ENCODE measurements at regions not wholly inside any gene's neighbourhood (a gene's known extent, or its start where the extent isn't known, plus 50 kb on each side); places are given as distances from the start of the nearest gene placed in this dataset.

DNA sequence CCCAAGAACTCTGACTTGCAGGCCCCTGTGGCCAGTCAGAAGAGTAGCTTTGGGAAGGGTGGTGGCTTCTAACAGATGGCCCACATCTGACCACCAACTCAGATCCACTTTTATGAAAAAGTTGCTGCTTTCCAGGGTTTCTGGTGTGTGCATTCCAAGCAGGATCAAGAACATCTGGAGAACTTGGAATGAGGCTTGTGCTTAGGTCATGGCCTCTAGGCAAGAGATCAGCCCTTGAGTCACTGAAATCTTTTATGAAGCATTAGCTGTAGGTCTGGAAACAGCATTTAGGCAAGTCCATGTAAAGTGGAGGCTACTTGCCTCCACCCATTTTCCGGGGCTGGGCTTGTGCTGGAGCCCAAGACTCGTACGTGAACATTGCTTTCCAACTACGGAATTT is 433.3 kb downstream of the SH3GL2 start:
- Histone ChIP-seq H3K27ac (ENCODE audit: low read depth, low read length) (no peak overlapping the region), H3K36me3 (ENCODE audit: insufficient read depth, low read length) (no peaks in the 10 kb centered on the region), H3K9me3 (ENCODE audit: low read length) (no peaks in the 10 kb centered on the region), H3K9ac (ENCODE audit: low read length) (no peak overlapping the region), H3K4me3 (ENCODE audit: low read depth in 1 of 2, low read length in 2 of 2) (no peak overlapping the region), H3K4me1 (ENCODE audit: insufficient read depth, low read length) (no peaks in the 10 kb centered on the region), H3K27me3 (ENCODE audit: control insufficient read depth in 1 of 2, insufficient read depth in 2 of 2, low read length in 2 of 2) (no peaks in the 10 kb centered on the region)

DNA sequence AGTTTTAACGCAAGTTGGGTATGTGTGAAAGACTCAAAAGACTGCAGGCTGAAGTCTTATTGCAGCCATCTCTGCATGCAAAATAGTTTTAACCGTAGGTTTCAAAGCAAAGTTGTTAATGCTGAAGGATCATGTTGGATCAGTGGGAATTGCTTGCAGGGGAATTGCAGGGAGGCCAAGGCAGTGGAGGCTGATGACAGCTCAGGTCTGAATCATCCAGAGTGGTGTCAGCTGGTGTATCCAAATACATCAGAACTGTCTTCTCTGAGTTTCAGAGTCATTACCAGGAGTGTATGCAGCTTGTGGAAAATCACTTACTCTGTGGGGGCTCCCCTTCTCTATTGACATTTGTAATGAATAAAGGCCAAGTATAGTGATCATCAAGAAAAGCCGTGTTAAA is 435.7 kb downstream of the SH3GL2 start:
- Histone ChIP-seq H3K27me3 (ENCODE audit: control insufficient read depth in 1 of 2, insufficient read depth in 2 of 2, low read length in 2 of 2) (no peaks in the 10 kb centered on the region), H3K36me3 (ENCODE audit: insufficient read depth, low read length) (no peaks in the 10 kb centered on the region), H3K4me3 (ENCODE audit: low read depth in 1 of 2, low read length in 2 of 2) (no peak overlapping the region), H3K9me3 (ENCODE audit: low read length) (no peaks in the 10 kb centered on the region), H3K27ac (ENCODE audit: low read depth, low read length) (no peak overlapping the region), H3K9ac (ENCODE audit: low read length) (no peak overlapping the region), H3K4me1 (ENCODE audit: insufficient read depth, low read length) (no peaks in the 10 kb centered on the region)

DNA sequence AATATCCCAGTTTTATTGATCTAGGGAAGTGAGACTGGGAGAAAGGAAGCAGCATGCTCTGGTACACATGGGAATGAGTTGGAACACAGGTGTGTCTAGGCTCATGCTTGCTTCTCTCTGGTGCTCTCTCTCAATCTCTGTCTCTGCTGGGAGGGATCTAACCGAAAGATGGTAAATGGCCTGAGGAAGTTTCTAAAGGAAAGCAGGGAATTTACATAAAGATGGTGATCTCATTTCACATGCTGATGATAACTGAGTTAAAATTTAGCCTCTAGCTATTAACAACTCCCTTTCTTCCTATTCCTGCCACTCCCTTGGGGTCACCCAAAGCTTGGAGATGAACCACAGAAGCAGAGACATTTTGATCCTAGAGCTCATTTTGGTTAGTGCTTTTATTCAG is 436.2 kb downstream of the SH3GL2 start:
- Histone ChIP-seq H3K9ac (ENCODE audit: low read length) (no peak overlapping the region), H3K36me3 (ENCODE audit: insufficient read depth, low read length) (no peaks in the 10 kb centered on the region), H3K4me3 (ENCODE audit: low read depth in 1 of 2, low read length in 2 of 2) (no peak overlapping the region), H3K9me3 (ENCODE audit: low read length) (no peaks in the 10 kb centered on the region), H3K4me1 (ENCODE audit: insufficient read depth, low read length) (no peaks in the 10 kb centered on the region), H3K27me3 (ENCODE audit: control insufficient read depth in 1 of 2, insufficient read depth in 2 of 2, low read length in 2 of 2) (no peaks in the 10 kb centered on the region), H3K27ac (ENCODE audit: low read depth, low read length) (no peak overlapping the region)

DNA sequence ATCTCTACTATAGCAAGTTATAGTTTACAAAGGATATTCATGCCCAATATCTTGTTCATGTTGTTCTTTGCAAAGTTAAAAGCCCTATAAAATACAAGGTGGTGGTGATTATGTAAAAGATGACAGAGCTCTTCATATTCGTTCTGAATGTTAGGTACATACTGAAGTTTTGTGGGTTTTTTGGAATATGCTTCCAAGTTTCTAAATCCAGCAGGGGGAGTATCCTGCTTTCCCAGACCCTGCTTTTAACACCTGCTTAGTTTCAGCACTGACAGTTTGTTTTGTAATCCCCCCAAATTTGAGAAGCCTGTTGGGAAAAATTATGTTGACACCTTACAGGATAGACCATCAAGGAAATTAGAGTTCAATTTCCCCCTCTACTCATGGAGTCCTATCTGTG is 438.3 kb downstream of the SH3GL2 start:
- H3K4me3 ChIP-seq (ENCODE audit: low read depth in 1 of 2, low read length in 2 of 2), result no peak overlapping the region
- no peaks in the 10 kb centered on the region for H3K9me3 ChIP-seq (ENCODE audit: low read length)
- peaks cover 3% of the 10 kb centered on the region for H3K4me1 ChIP-seq (ENCODE audit: insufficient read depth, low read length)
- H3K27ac ChIP-seq (ENCODE audit: low read depth, low read length), result no peak overlapping the region
- H3K27me3 ChIP-seq (ENCODE audit: control insufficient read depth in 1 of 2, insufficient read depth in 2 of 2, low read length in 2 of 2), result no peaks in the 10 kb centered on the region
- no peak overlapping the region for H3K9ac ChIP-seq (ENCODE audit: low read length)
- no peaks in the 10 kb centered on the region for H3K36me3 ChIP-seq (ENCODE audit: insufficient read depth, low read length)

DNA sequence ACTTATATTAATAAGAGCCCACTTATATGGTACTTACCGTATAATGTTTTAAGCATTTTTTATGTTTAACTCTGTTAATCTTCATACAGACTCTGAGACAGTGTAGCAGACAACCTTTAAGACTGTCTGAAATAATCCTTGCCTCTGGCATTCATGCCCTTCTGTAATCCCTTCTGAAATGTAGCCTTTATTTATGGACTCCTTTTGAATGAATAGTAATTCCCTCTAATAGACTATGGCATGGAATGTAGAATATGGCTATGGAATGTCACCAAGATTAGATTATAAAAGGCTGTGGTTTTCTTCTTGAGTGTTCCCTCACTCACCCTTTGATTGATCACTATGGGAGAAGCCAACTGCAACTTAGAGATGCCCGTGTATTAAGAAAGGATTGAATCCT is 439.4 kb downstream of the SH3GL2 start:
- Histone ChIP-seq H3K36me3 (ENCODE audit: insufficient read depth, low read length) (no peaks in the 10 kb centered on the region), H3K9me3 (ENCODE audit: low read length) (no peaks in the 10 kb centered on the region), H3K27me3 (ENCODE audit: control insufficient read depth in 1 of 2, insufficient read depth in 2 of 2, low read length in 2 of 2) (no peaks in the 10 kb centered on the region), H3K4me1 (ENCODE audit: insufficient read depth, low read length) (peaks cover 3% of the 10 kb centered on the region), H3K9ac (ENCODE audit: low read length) (no peak overlapping the region), H3K27ac (ENCODE audit: low read depth, low read length) (no peak overlapping the region), H3K4me3 (ENCODE audit: low read depth in 1 of 2, low read length in 2 of 2) (no peak overlapping the region)

DNA sequence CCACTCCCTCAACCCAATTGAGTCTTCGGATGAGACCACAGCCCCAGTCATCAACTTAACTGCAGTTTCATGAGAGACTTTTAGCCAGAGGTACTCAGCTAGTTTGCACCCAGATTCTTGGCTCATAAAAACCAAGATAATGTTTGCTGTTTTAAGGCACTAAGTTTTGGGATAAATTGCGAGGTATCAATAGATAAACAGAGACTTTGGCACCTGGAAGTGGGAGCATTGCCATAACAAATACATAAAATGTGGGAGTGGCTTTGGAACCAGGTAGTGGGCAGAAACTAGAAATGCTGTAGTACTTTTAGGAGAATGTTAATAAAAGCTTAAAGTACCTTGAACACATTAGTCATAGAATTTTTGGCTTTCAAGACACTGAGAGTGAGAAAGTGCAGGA is 439.8 kb downstream of the SH3GL2 start:
- Histone ChIP-seq H3K4me3 (ENCODE audit: low read depth in 1 of 2, low read length in 2 of 2) (no peak overlapping the region), H3K9me3 (ENCODE audit: low read length) (no peaks in the 10 kb centered on the region), H3K27me3 (ENCODE audit: control insufficient read depth in 1 of 2, insufficient read depth in 2 of 2, low read length in 2 of 2) (no peaks in the 10 kb centered on the region), H3K4me1 (ENCODE audit: insufficient read depth, low read length) (peaks cover 3% of the 10 kb centered on the region), H3K36me3 (ENCODE audit: insufficient read depth, low read length) (no peaks in the 10 kb centered on the region), H3K27ac (ENCODE audit: low read depth, low read length) (no peak overlapping the region), H3K9ac (ENCODE audit: low read length) (no peak overlapping the region)

DNA sequence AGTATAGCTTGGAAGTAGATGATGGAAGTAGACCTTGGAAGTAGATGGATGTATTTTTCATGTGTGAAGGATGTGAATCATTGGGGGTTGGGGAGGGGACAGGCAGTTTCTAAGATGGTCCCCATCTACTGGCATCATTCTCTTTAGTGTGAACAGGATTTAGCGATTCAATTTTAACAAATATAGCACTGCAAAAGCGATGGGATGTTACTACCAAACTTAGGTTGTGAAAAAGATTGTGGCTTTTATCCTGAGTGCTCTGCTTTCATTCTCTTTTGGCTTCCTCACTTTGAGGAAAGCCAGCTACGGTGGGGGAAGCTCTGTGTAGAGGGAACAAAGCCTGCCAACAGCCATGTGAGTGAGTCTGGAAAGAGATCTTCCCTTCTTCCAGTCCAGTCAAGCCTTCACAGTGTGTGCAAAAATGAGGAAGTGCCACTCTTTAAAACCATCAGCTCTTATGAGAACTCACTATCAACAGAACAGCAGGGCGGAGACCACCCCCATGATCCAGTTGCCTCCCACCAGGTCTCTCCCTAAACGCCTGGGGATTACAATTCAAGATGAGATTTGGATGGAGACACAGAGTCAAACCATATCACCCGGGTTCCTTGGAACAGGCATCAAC is 441.4 kb downstream of the SH3GL2 start:
- Histone ChIP-seq H3K36me3 (ENCODE audit: insufficient read depth, low read length) (no peaks in the 10 kb centered on the region), H3K9ac (ENCODE audit: low read length) (no peak overlapping the region)

DNA sequence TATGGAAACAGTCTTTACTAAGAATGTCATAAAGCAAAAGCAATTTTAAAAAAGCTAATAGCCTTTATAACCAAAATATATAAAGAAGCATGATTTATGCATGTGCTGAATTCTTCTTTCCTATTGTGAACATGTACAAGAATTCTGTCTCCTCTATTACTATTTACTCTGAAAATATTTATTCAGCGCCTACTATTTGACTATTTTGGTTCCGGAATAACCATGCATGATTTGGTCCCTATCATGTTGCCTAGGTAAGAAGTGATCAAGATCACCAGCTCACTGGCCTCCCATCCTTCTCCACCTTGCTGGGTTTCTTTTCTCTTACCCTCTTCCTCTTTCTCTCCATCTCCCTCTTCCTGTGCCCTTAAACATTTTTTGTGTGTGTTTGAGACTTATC is 443.8 kb downstream of the SH3GL2 start:
- H3K27ac ChIP-seq (ENCODE audit: low read depth, low read length), result no peak overlapping the region
- H3K4me1 ChIP-seq (ENCODE audit: insufficient read depth, low read length), result peaks cover 3% of the 10 kb centered on the region
- no peaks in the 10 kb centered on the region for H3K27me3 ChIP-seq (ENCODE audit: control insufficient read depth in 1 of 2, insufficient read depth in 2 of 2, low read length in 2 of 2)
- H3K9me3 ChIP-seq (ENCODE audit: low read length), result no peaks in the 10 kb centered on the region
- H3K36me3 ChIP-seq (ENCODE audit: insufficient read depth, low read length), result no peaks in the 10 kb centered on the region
- H3K4me3 ChIP-seq (ENCODE audit: low read depth in 1 of 2, low read length in 2 of 2), result no peak overlapping the region
- H3K9ac ChIP-seq (ENCODE audit: low read length), result no peak overlapping the region

More for the DNA sequence above, 441.4 kb downstream of the SH3GL2 start:
- Histone ChIP-seq H3K27me3 (ENCODE audit: control insufficient read depth in 1 of 2, insufficient read depth in 2 of 2, low read length in 2 of 2) (no peaks in the 10 kb centered on the region), H3K4me1 (ENCODE audit: insufficient read depth, low read length) (peaks cover 3% of the 10 kb centered on the region), H3K4me3 (ENCODE audit: low read depth in 1 of 2, low read length in 2 of 2) (no peak overlapping the region), H3K9me3 (ENCODE audit: low read length) (no peaks in the 10 kb centered on the region), H3K27ac (ENCODE audit: low read depth, low read length) (no peak overlapping the region)

DNA sequence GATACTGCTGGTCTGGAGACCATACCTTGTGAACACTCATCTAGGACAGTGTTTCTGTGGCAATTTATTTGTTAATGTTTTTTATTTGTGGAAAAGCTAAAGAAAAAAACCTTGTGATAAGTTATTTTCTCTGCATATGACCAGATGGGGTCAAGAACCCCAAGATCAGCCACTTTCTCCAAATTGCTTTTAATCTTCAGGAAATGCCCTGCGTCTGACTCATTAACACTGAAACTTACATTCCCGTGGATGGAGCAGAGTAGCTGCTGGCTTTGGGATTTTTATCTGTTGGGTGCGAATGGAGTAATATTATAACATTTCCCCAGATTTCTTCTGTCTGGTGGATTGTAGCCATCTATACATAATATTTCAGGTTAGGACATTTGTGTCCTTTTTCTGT is 444.5 kb downstream of the SH3GL2 start:
- no peaks in the 10 kb centered on the region for H3K9me3 ChIP-seq (ENCODE audit: low read length)
- no peak overlapping the region for H3K4me3 ChIP-seq (ENCODE audit: low read depth in 1 of 2, low read length in 2 of 2)
- peaks cover 3% of the 10 kb centered on the region for H3K4me1 ChIP-seq (ENCODE audit: insufficient read depth, low read length)
- no peaks in the 10 kb centered on the region for H3K36me3 ChIP-seq (ENCODE audit: insufficient read depth, low read length)
- H3K27ac ChIP-seq (ENCODE audit: low read depth, low read length), result no peak overlapping the region
- no peak overlapping the region for H3K9ac ChIP-seq (ENCODE audit: low read length)
- H3K27me3 ChIP-seq (ENCODE audit: control insufficient read depth in 1 of 2, insufficient read depth in 2 of 2, low read length in 2 of 2), result no peaks in the 10 kb centered on the region

DNA sequence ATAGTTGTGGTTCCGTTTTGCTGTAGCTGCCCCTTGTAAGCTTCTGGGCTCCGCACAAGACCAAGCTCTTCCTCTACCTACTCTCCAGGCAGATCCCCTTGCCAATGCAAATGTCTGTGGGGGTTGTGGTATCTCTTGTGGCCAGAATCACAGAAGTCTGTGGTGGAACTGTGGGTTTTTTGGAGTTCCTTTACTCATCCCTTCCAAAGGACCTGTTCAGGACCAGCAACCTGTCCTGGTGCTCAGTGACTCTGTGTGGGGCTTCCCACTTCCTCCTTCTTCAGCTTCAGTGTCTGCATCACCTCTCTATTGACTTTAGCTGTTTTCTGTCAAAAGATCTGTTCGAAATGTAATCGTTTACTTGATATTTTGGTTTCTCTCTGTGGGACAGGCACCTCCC is 441.3 kb upstream of the ADAMTSL1 start:
- Histone ChIP-seq H3K4me1 (ENCODE audit: insufficient read depth, low read length) (peaks cover 2% of the 10 kb centered on the region), H3K27me3 (ENCODE audit: control insufficient read depth in 1 of 2, insufficient read depth in 2 of 2, low read length in 2 of 2) (no peaks in the 10 kb centered on the region), H3K9ac (ENCODE audit: low read length) (no peak overlapping the region), H3K27ac (ENCODE audit: low read depth, low read length) (no peak overlapping the region), H3K4me3 (ENCODE audit: low read depth in 1 of 2, low read length in 2 of 2) (no peak overlapping the region), H3K9me3 (ENCODE audit: low read length) (no peaks in the 10 kb centered on the region), H3K36me3 (ENCODE audit: insufficient read depth, low read length) (no peaks in the 10 kb centered on the region)

DNA sequence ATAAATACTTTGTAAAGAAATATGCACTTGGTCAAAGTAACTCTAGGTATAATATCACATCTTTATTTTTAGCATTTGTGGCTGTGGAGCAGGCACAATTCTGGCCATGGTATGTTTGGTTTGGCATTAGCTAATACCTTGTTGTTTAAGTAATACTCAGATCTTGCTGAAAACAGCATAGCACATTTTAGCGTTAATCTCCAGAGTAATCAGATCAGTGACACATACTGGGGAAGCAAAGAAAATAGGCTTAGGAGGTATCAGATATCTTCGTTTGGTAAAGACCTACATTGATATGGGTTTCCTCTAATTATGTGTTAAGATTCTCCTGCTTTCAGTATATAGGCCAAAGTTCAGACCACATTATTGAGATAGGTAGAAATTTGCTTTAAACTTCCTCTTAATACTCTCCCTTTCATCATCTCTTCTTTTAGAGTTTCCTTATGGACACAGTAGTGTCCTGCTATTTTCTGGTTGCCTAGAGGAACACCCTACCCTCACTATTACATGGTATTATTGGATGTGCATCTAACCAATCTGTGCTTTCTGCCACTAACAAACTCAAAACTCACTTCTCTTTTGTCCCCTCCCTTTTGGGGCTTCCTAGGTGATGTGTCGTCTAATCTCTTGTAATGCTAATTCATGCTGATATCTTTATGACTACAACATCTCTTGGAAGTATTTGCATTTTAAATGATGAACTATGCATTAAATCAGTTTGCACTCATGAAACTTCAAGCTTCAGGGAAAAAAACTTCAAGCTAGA is 437.3 kb upstream of the ADAMTSL1 start:
- Histone ChIP-seq H3K9me3 (ENCODE audit: low read length) (no peaks in the 10 kb centered on the region), H3K27me3 (ENCODE audit: control insufficient read depth in 1 of 2, insufficient read depth in 2 of 2, low read length in 2 of 2) (no peaks in the 10 kb centered on the region), H3K4me3 (ENCODE audit: low read depth in 1 of 2, low read length in 2 of 2) (no peak overlapping the region), H3K27ac (ENCODE audit: low read depth, low read length) (no peak overlapping the region), H3K36me3 (ENCODE audit: insufficient read depth, low read length) (no peaks in the 10 kb centered on the region), H3K9ac (ENCODE audit: low read length) (no peak overlapping the region), H3K4me1 (ENCODE audit: insufficient read depth, low read length) (peaks cover 4% of the 10 kb centered on the region)

DNA sequence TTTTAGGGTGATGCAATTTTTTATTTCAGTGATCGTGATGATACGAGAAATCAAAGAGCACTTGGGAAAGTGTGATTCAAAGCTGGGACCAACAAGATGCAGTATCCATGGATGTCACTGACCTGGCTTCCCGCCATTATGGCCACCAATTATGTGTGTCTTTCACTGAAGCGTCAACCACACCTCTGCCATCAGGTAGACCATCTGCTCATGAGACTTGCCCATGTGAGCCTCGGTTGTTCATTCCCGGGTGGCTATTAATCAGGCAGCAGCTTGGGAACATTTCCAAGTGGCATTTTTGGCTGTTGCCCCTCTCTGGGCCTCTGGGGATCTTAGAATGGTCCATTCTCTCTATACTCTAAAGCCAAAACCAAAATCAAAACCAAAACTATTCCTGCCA is 436.0 kb upstream of the ADAMTSL1 start:
- no peaks in the 10 kb centered on the region for H3K9me3 ChIP-seq (ENCODE audit: low read length)

More for the DNA sequence above, 436.0 kb upstream of the ADAMTSL1 start:
- H3K27ac ChIP-seq (ENCODE audit: low read depth, low read length), result no peak overlapping the region
- no peaks in the 10 kb centered on the region for H3K36me3 ChIP-seq (ENCODE audit: insufficient read depth, low read length)
- no peak overlapping the region for H3K4me3 ChIP-seq (ENCODE audit: low read depth in 1 of 2, low read length in 2 of 2)
- no peak overlapping the region for H3K9ac ChIP-seq (ENCODE audit: low read length)
- H3K4me1 ChIP-seq (ENCODE audit: insufficient read depth, low read length), result peaks cover 4% of the 10 kb centered on the region
- no peaks in the 10 kb centered on the region for H3K27me3 ChIP-seq (ENCODE audit: control insufficient read depth in 1 of 2, insufficient read depth in 2 of 2, low read length in 2 of 2)

All from muscle layer of colon (tissue), 2 donors.